ENCODE measurements at regions not wholly inside any gene's neighbourhood (a gene's known extent, or its start where the extent isn't known, plus 50 kb on each side); places are given as distances from the start of the nearest gene placed in this dataset.
"Not testable (repeated sequence)": the region's sequence is repeated elsewhere in the genome, so short reads cannot be mapped to it uniquely, and the experiment has no call there.

DNA sequence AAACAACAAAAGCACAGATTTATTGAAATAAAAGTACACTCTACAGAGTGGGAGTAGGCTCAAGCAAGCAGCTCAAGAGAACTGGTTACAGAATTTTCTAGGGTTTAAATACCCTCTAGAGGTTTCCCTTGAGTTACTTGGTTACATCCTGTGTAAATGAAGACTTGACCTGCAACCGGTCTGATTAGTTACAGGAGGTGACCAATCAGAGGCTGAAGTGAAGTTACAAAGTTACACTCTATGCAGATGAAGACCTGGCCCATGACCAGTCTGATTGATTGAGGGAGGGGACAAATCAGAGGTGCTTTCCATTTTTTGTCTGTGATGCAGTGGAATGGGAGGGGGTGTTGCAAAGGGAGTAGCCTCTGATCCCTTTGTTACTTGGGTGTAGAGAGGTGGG is 723.4 kb downstream of the ZPLD1 start:
- DNase-seq (ENCODE audit: low read depth in 1 of 2, low spot score in 1 of 2) = no peak

- DNase-seq (ENCODE audit: low read depth in 1 of 2, low spot score in 1 of 2) = no peak
Measured at GRCh38 chr3:103166890-103167289, 732.1 kb downstream of the ZPLD1 start.

DNA sequence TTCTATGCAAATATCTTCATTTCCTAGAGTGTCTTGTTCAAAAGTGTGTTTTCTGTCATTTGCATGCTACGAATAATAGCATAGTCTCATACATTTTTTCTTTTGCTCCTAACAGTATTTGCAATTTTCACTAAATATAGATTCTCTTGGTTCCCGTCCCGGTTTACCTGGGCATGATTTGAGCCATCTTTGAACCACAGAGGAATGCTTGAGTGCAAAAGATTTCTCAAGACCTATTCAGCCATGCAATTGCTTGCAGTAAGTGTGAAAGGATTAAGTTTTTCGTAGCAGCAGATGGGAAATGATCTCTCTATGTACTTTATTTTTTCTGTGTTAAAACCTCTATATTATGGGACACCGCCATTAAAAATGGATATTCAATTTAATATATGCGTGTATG is 733.0 kb downstream of the ZPLD1 start:
- no peak for DNase-seq (ENCODE audit: low read depth in 1 of 2, low spot score in 1 of 2)

GRCh38 chr3:103169289-103169688 is 734.5 kb downstream of the ZPLD1 start:
- no peak for DNase-seq (ENCODE audit: low read depth in 1 of 2, low spot score in 1 of 2)

- no peak for DNase-seq (ENCODE audit: low read depth in 1 of 2, low spot score in 1 of 2)
Measured at GRCh38 chr3:103170651-103171050, 735.8 kb downstream of the ZPLD1 start.

- no peak for DNase-seq (ENCODE audit: low read depth in 1 of 2, low spot score in 1 of 2)
Measured at GRCh38 chr3:103173940-103174339, 739.1 kb downstream of the ZPLD1 start.

DNA sequence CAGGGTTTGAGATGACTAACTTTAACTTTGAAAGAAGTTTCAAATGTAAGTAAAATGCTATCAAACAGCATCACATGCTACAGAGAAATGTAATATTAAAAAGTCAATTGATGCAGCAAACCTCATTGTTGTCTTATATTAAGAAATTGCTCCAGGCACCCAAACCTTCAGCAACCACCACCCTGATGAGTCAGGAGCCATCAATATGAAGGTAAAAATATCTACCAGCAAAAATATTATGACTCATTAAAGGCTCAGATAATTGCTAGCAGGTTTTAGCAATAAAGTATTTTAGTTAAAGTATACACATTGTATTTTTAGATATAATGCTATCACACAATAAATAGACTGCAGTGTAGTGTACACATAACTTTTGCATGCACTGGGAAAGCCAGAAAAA is 746.3 kb downstream of the ZPLD1 start:
- DNase-seq (ENCODE audit: low read depth in 1 of 2, low spot score in 1 of 2) = no peak

- no peak for DNase-seq (ENCODE audit: low read depth in 1 of 2, low spot score in 1 of 2)
Measured at GRCh38 chr3:103184772-103185171, 750.0 kb downstream of the ZPLD1 start.

GRCh38 chr3:103189941-103190340 is 755.1 kb downstream of the ZPLD1 start:
- DNase-seq (ENCODE audit: low read depth in 1 of 2, low spot score in 1 of 2) = no peak

- DNase-seq (ENCODE audit: low read depth in 1 of 2, low spot score in 1 of 2) = no peak
Measured at GRCh38 chr3:103195216-103195615, 760.4 kb downstream of the ZPLD1 start.

GRCh38 chr3:103203441-103203840 is 768.6 kb downstream of the ZPLD1 start:
- no peak for DNase-seq (ENCODE audit: low read depth in 1 of 2, low spot score in 1 of 2)

GRCh38 chr3:103210583-103210982 is 775.8 kb downstream of the ZPLD1 start:
- DNase-seq (ENCODE audit: low read depth in 1 of 2, low spot score in 1 of 2) = no peak

- DNase-seq (ENCODE audit: low read depth in 1 of 2, low spot score in 1 of 2) = no peak
Measured at GRCh38 chr3:103218146-103218545, 783.3 kb downstream of the ZPLD1 start.

GRCh38 chr3:103218793-103219192 is 784.0 kb downstream of the ZPLD1 start:
- no peak for DNase-seq (ENCODE audit: low read depth in 1 of 2, low spot score in 1 of 2)

- no peak for DNase-seq (ENCODE audit: low read depth in 1 of 2, low spot score in 1 of 2)
Measured at GRCh38 chr3:103227651-103228050, 792.8 kb downstream of the ZPLD1 start.

DNA sequence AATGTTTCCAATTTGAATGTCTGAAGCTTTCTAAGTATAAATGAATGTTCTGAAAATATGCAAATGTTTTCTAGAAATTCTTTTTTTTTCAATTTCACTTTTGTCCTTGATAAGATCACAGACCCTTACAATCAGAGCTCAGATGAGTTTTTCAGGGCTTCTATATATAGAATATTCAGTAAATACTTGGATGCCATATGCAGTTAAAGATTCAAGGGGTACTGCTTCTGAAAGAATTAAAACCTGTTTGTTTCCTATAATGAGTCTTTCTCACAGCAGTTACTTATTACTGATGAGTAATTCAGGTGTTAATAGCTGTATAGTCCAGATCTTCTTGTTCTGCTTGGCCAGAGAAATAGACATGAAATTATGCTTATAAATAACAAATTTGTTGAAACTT is 812.6 kb downstream of the ZPLD1 start:
- DNase-seq (ENCODE audit: low read depth in 1 of 2, low spot score in 1 of 2) = no peak

GRCh38 chr3:103254827-103255226 is 820.0 kb downstream of the ZPLD1 start:
- not testable (repeated sequence) for DNase-seq (ENCODE audit: low read depth in 1 of 2, low spot score in 1 of 2)

DNA sequence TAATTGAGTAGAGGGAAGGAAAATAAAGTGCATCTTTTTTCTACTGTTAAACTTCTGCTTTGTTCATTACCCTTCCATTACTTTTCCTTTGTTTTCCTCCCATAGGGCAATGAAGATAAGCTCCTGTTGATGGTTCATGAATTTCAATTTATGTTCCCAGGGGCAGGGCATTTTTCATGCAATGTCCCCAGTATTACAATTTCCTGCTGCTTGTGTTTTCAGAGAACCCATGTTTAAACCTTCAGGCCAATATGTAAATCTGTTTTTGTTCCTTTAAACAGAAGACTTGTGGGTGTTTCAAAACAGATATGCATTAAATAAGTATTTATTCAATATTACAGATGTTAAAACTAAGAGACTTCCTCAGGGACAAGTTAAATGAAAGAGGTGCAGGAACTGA is 834.5 kb downstream of the ZPLD1 start:
- DNase-seq (ENCODE audit: low read depth in 1 of 2, low spot score in 1 of 2) = no peak

- DNase-seq (ENCODE audit: low read depth in 1 of 2, low spot score in 1 of 2) = no peak
Measured at GRCh38 chr3:103271575-103271974, 836.8 kb downstream of the ZPLD1 start.

DNA sequence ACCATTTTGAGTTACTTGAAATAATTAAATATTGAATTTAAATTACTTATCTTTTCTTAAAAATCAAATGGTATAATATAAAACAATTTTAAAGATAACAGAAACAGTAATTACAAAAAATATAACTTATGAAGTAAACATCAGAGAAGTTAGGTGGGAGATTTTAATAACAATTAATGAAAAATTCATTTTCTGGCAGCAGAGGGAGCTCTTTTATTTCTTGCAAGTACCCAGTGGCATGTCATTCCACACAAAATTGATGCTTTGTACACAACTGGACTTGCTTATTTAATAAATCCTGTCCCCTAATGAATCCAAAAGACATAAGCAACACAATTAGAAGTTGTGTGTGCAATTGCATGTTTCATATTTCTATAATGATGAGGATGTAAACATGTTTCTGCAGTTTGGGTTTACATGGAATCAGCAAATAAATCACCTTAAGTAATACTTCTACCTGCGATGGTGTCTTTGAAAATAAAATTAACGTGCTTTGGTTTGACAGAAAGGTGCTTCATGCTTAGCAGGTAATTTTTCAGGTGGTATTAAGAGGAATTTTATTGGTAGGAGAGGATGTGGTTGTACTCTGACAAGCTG is 861.3 kb downstream of the ZPLD1 start:
- no peak for DNase-seq (ENCODE audit: low read depth in 1 of 2, low spot score in 1 of 2)

DNA sequence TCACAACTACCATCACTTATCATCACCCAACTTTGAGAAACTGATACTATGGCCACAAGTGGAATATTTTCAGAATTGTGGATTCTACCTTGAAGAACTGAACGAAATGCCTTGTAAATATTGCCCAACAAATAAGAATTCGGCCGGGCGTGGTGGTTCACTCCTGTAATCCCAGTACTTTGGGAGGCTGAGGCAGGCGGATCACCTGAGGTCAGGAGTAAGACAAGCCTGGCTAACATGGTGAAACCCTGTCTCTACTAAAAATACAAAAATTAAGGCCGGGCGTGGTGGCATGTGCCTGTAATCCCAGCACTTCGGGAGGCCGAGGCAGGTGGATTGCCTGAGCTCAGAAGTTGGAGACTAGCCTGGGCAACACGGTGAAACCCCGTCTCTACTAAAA is 862.7 kb downstream of the ZPLD1 start:
- not testable (repeated sequence) for DNase-seq (ENCODE audit: low read depth in 1 of 2, low spot score in 1 of 2)

DNA sequence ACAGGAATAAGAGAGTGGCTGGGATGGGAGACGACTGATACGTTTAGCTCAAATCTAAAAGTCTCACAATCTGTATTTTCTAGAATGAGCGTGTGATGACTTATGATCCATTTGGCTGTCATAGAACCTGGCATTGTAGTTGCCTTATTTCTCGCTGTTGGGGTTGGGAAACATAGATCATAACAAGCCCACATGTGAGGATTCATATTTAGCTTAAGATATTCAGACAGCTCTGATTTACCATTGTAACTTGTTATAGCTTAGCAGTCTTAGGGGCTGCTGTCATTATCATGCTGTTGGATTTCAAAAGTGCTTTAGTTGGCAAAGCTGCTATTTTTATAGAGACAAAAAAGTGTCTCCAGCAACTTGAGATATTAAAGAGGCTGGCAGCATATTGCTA is 871.3 kb downstream of the ZPLD1 start:
- DNase-seq (ENCODE audit: low read depth in 1 of 2, low spot score in 1 of 2) = no peak

DNA sequence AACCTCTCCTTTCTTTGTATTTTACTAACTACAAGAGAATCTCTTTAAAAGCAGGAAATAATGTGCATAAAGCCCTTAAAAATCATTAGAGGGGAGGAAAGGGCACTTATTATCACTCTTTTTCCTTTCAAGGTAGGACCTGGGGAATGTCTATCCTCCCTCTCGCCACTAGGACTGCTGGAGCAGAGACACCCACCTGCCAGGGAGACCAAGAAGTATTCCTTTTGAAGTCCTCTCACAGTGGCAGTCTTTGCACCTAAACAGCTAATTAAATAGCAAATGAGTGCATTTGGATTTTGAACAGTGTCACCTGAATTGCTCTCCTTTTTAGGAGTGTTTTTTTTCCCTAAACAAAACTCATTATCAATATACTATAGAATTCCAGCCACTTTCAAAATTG is 874.1 kb downstream of the ZPLD1 start:
- DNase-seq (ENCODE audit: low read depth in 1 of 2, low spot score in 1 of 2) = no peak

DNA sequence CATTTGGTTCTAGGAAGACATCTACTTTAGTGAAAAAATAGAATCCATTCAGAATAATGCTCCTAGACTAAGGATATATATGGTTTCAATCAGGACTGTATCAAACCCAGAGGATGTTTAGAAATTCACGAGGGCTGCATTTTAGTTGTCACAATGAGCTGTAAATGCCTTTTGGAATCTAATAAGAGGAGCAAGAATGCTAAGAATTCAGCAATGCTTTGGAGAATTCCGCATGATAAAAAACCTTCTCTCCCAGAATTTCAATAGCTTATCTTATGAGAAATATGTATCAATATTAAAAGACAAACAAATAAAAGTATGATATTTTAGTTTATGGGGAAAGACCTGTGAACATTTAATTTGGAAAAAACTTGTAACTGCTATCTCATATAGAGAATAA is 885.1 kb downstream of the ZPLD1 start:
- DNase-seq (ENCODE audit: low read depth in 1 of 2, low spot score in 1 of 2) = no peak

Data from stimulated activated CD4-positive, alpha-beta T cell treated with anti-CD3 and anti-CD28 coated beads, Interleukin-15, amount 100 ng/mL, for 1 hour (primary cell).